ENCODE measurements at regions not wholly inside any gene's neighbourhood (a gene's known extent, or its start where the extent isn't known, plus 50 kb on each side); places are given as distances from the start of the nearest gene placed in this dataset.

GRCh38 chr7:84617265-84618030 is 422.9 kb upstream of the SEMA3A start:
- Histone ChIP-seq H2AFZ (ENCODE audit: low read depth) (no peak overlapping the region), H3K9ac (no peak overlapping the region), H3F3A (replicated peaks; ENCODE audit: insufficient read depth) (no peaks in the 10 kb centered on the region), H3K27ac (ENCODE audit: low read depth in 2 of 2, low read length in 1 of 2) (no peak overlapping the region), H3K4me2 (no peak overlapping the region), H4K20me1 (ENCODE audit: insufficient read depth) (no peaks in the 10 kb centered on the region), H3K9me3 (no peaks in the 10 kb centered on the region), H3K36me3 (replicated peaks in 1 of 2; ENCODE audit: control insufficient read depth in 1 of 2, insufficient read depth in 2 of 2, low read length in 1 of 2) (no peaks in the 10 kb centered on the region), H3K4me3 (ENCODE audit: low read depth in 2 of 2, low read length in 1 of 2) (no peak overlapping the region), H3K79me2 (ENCODE audit: insufficient read depth) (no peaks in the 10 kb centered on the region), H3K27me3 (ENCODE audit: insufficient read depth) (no peaks in the 10 kb centered on the region), H3K9me2 (no peaks in the 10 kb centered on the region), H3K4me1 (ENCODE audit: control insufficient read depth in 1 of 2, insufficient read depth in 2 of 2, low read depth in 1 of 2, low read length in 1 of 2) (no peaks in the 10 kb centered on the region; a peak in 2 of 4 replicates)
- 78% methylated on average over 4 of the region's 4 CpGs for WGBS (ENCODE audit: low lambda C conversion rate)
- no peak for DNase-seq
- ChIA-PET CTCF (interaction anchor here (1.9 kb wide), 1 partner anchor 30 kb away, joined by 4 read pairs; no protein-coding TSS in a partner anchor), POLR2A (no interaction called here)
- TF ChIP-seq PBX3 (IDR thresholded peaks at IDR 0.05) (peak; percentile 53), CHD2 (IDR thresholded peaks at IDR 0.05; ENCODE audit: low read length, partially characterized antibody) (no peak), EP300 (IDR thresholded peaks at IDR 0.05; ENCODE audit: borderline replicate concordance in 1 of 2, low read depth in 1 of 2, low read length in 1 of 2) (no peak), USF2 (IDR thresholded peaks at IDR 0.05; ENCODE audit: borderline replicate concordance, low read depth, low read length) (no peak), GATA2 (CRISPR knock-in tag; IDR thresholded peaks at IDR 0.05) (no peak), REST (IDR thresholded peaks at IDR 0.05; ENCODE audit: low read depth, low read length) (no peak), GABPA (IDR thresholded peaks at IDR 0.05; ENCODE audit: low read depth) (no peak), RAD21 (IDR thresholded peaks at IDR 0.05; ENCODE audit: low read length) (no peak)

GRCh38 chr7:84614821-84615501 is 420.4 kb upstream of the SEMA3A start:
- CTCF ChIA-PET, result interaction anchor here (1.1 kb wide), 1 partner anchor 14 kb away, joined by 3 read pairs; no protein-coding TSS in a partner anchor
- H3K79me2 ChIP-seq (ENCODE audit: insufficient read depth), result no peaks in the 10 kb centered on the region
- TF ChIP-seq GATA2 (CRISPR knock-in tag; IDR thresholded peaks at IDR 0.05), result no peak
- TF ChIP-seq RAD21 (IDR thresholded peaks at IDR 0.05; ENCODE audit: low read length), result peak; percentile 26; the same call in 1 of the 2 replicates
- TF ChIP-seq CTCF (IDR thresholded peaks at IDR 0.05), result peak; percentile 37; the same call in 1 of the 2 replicates
- no peak for DNase-seq
- no peaks in the 10 kb centered on the region for H3K27me3 ChIP-seq (ENCODE audit: insufficient read depth)
- H3K4me1 ChIP-seq (ENCODE audit: control insufficient read depth in 1 of 2, insufficient read depth in 2 of 2, low read depth in 1 of 2, low read length in 1 of 2), result no peaks in the 10 kb centered on the region; a peak in 2 of 4 replicates
- H3K27ac ChIP-seq (ENCODE audit: low read depth in 2 of 2, low read length in 1 of 2), result no peak overlapping the region
- no peak overlapping the region for H2AFZ ChIP-seq (ENCODE audit: low read depth)
- H4K20me1 ChIP-seq (ENCODE audit: insufficient read depth), result no peaks in the 10 kb centered on the region
- H3K4me2 ChIP-seq, result no peak overlapping the region
- no peaks in the 10 kb centered on the region for H3F3A ChIP-seq (replicated peaks; ENCODE audit: insufficient read depth)
- POLR2A ChIA-PET, result no interaction called here
- H3K36me3 ChIP-seq (replicated peaks in 1 of 2; ENCODE audit: control insufficient read depth in 1 of 2, insufficient read depth in 2 of 2, low read length in 1 of 2), result no peaks in the 10 kb centered on the region
- H3K9me3 ChIP-seq, result no peaks in the 10 kb centered on the region
- no peak overlapping the region for H3K4me3 ChIP-seq (ENCODE audit: low read depth in 2 of 2, low read length in 1 of 2)
- no peak overlapping the region for H3K9ac ChIP-seq
- H3K9me2 ChIP-seq, result no peaks in the 10 kb centered on the region
